CD4-positive, alpha-beta T cell treated with Interleukin-1 beta for 1 hour (primary cell): ENCODE measurements at regions not wholly inside any gene's neighbourhood (a gene's known extent, or its start where the extent isn't known, plus 50 kb on each side); places are given as distances from the start of the nearest gene placed in this dataset.

Source experiments
- DNase-seq, 2 donors: peaks; one replicate each; pipeline ENCODE4 v3.0.0-alpha.2; 2020 to 2022

DNA sequence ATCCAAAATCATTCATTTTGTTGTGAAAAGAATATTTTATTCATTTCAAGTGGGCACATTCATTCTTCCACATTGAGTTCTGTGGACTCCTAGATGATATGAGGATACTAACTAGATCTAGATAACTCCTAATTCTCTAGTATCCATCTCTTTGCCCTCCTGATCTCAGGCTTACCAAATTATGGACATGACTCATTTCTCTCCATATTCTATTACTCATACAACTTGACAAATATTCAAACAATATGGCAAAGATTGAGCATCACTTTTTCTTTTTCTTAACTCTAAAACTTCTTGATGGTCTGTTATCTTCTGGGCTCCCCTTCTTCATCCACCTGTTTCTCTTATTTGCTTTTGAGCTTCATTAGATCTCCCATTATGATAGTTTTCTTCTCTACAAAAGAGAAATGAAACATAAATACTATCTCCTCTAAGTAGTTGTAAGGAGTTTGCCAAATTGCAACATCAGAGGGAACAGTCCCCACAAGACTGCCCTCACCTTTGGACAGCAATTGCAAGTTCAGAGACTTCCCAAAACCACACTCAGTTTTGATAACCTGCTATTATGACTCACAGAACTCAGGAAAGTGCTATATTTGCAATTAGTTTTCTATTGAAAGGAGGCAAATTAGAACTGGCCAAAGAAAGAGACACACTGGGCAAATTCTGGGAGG, 422.9 kb downstream of the SPRY1 start:
- DNase-seq: no peak

DNA sequence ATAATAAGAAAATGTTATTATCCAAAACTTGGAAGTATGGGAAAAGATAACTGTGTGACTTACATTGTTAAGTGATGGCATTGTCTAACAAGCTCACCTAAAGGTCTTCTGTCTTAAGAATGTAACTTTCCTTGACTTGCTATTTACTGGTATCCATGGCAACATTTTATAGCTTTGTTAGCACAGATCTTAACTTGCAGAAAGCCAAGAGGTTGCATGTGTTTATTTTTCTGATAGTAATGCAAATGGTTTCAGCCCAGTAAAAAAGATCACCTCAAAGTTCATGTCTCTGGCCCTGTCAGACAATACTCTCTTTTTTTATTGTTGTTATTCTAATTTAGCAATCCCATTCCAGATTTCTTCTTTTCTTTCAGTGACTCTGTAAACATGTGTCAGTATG, 425.3 kb downstream of the SPRY1 start:
- DNase-seq: no peak

- DNase-seq: no peak
Observed at GRCh38 chr4:123822353-123822752, 425.8 kb downstream of the SPRY1 start.

GRCh38 chr4:123823244-123823643, 426.6 kb downstream of the SPRY1 start:
- no peak for DNase-seq

DNA sequence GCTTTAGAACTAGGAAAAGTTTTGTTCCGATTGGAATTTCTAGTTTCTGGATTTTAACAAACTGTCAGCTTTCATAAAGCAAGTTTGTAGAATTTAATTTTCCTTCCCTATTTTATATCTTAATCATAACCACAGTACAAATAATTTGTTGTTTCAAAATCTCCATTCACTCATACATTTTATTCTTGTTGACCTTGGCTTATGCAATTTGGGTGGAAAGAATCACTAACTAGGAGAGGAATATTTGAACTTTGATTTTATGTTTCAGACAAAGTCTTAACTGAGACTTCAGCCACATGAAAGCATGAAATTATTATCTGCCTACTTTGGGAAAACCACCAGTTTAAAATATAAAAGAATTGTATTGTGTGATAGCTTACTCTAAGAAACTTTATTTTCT, 427.9 kb downstream of the SPRY1 start:
- DNase-seq: no peak

GRCh38 chr4:123825596-123826291, 429.1 kb downstream of the SPRY1 start:
- DNase-seq: no peak

DNA sequence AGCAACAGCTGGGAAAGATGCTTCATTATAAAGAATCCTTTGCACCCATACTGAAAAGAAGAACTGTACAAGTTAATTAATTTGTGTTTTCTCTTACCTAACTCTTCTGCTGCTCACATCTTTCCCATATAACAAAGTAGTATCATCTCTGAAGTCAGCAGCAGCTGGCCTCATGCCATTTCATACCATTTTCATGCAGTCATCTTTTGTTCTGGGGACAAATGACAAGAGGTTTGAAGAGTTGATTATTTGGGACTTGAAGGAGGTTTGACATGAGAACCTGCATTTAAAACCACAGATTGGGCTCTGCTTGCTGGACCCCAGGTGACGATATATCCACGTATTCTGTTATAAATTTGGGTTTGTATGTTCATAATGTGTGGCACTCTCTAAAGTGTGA, 430.3 kb downstream of the SPRY1 start:
- DNase-seq: no peak

DNA sequence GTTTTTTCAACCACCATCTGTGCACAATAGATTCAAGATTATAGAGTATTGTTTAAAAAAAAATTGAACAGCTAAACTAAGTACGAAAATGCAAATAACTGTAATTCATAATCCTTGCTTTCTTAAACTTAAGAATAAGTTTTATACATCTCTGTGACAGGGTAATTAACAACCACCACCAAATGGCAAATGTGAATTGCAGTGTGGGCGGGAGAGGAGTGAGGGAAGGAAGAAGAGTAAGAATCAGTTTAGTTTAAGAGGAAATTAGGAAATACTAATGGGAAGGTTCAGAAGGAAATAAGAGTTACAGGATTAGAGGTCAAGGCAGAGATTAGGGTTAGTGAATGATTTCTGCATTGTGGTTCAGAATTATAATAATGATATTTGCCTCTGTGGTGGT, 430.9 kb downstream of the SPRY1 start:
- DNase-seq: no peak

- DNase-seq: no peak
Observed at GRCh38 chr4:123830930-123831329, 434.3 kb downstream of the SPRY1 start.

DNA sequence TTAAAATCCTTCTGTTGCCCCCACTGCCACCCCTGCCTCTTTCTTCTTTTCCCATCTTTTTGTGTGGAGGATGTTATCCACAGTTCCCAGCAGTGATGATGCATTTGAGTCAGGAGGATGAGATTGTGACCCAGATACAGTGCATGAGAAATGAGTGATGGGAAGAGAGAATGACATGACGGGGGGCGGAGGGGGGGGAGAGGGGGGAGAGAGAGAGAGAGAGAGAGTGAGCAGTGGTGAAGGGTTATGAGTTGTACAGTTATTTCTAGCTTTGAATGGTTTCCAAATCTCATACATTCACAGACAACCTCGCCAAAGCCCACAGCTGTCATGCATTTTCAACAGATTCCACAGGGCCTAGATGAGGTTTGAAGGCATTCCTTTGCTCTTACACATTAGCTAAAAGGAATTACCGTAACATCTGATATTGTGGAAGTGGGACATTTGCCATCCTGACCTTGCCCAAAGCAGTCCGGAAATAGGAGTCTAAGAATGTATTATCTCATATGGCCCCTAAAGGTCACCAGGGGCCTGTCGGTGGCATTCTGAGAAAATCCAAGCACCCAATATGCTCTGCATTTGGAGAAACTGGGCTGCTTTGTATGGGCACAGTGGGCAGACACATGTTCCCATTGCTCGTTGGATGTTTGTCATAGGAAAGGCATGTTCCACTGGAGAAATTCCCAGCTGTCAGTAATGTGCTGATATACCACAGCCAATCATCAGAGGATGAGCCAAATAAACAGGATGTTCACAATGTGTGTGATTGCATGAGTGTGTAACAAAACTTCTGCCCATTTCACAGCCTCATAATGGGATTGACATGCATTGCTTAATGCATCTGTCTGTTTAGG, 435.8 kb downstream of the SPRY1 start:
- no peak for DNase-seq

GRCh38 chr4:123833171-123833643, 436.6 kb downstream of the SPRY1 start:
- DNase-seq: no peak

DNA sequence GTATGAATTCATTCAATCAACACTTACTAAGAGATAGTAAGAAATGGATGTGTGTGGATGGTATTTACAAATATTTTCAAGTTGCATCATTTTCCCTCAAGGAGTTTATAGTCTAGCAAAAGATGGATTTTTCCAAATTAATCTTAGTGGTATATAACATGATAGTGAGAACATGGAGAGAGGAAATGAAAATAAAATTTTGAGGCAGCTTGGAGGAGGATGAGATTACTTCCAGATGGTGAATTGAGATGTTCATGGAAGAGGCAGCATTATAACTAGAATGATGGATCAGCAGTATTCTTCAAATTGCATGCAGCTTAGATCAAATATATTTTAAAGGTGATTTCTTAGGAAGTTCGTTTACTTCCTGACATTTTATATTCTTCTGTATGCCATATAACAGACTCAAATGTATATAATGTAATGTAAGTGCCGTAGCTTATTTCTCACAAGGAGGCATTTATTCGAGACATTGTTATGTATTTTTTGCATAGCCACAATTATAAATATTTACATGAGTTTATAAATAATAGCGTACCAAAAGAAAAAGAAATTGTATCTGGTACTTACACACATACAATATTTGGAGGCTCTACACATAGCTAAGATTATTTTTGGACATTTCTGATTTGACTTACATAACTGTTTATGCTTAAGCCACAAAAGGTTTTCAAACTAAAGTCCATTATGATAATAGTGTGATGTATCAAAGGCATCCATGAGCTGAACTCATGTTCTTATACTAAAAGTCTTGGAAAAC, 439.4 kb downstream of the SPRY1 start:
- DNase-seq: no peak

DNA sequence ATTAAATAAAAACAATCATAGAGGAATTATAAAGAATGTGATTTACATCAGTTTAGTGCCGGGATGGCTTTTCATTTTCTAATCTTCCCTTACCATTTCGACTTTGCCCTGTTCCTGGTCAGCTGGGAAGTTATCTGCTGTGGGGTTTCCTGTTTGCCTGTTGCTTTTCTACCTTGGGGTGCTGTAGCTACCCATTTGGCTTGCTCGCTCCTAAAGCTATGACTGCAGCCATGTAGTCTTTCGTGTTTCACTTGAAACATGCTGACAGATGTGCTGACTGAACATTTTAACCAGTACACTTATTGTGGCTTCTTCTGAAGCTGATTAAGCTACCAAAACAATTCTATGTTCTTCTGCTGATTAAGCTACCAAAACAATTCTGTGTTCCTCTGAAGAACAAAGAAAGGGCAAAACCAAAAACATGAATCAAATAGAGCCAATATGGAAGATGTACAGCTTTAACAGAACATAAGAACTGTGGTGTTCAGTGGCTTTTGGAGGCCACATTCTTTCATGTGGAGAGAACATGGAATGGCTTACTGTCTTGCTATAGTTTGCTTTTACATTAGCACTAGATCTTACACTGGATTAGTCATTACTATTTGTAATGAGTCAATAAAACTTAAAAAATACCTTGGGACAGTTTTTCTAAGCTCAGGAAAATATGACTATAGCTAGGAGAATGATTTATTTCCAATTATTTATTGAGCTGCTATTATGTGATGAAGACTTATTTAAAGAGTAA, 440.4 kb downstream of the SPRY1 start:
- no peak for DNase-seq

- DNase-seq: no peak
Observed at GRCh38 chr4:123838474-123838873, 441.9 kb downstream of the SPRY1 start.

GRCh38 chr4:123840197-123840596, 443.6 kb downstream of the SPRY1 start:
- no peak for DNase-seq

DNA sequence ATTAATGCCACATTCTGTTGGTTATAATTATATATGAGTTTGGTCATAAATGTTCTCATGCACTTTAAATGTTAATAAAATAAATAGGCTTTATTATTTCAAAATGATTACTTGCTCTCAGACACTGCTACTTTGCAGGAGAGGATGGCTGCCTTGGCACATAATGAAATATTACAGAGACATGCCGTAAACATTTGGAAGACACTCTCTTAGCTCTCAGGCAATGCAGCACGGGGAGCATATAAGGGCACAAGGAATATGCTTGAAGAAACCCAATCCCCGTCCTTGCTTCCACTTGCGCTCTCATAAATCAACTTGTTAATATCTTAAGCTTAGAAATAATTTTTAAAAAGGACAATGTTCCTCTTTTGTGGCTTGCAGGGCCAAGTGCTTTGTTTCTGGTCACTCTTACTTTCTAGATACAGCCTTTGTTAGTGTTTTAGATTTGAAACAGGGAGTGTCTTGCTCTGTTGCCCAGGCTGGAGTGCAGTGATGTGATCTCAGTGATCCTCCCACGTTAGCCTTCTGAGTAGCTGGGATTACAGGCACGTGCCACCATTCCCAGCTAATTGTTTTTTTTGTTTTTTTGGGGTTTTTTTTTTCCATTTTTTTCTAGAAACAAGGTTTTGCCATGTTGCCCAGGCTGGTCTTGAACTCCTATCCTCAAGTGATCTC, 445.0 kb downstream of the SPRY1 start:
- no peak for DNase-seq

DNA sequence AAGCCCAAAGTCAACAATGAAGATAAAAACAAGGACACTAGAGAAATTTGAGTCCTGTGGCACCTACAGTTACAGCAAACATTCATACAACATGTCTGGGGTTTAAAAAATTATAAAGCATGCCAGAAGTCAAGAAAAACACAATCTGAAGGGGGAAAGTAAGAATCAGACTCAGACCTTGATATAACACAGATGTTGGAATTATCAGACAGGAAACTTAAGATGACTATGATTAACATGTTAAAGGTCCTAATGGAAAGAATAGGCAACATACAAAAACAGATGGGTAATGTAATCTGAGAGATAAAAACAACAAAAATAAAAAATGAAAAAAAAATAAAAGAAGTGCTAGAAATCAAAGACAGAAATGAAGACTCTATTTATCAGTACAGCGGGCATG, 446.5 kb downstream of the SPRY1 start:
- no peak for DNase-seq

- DNase-seq: no peak
Observed at GRCh38 chr4:123844374-123844773, 447.8 kb downstream of the SPRY1 start.

DNA sequence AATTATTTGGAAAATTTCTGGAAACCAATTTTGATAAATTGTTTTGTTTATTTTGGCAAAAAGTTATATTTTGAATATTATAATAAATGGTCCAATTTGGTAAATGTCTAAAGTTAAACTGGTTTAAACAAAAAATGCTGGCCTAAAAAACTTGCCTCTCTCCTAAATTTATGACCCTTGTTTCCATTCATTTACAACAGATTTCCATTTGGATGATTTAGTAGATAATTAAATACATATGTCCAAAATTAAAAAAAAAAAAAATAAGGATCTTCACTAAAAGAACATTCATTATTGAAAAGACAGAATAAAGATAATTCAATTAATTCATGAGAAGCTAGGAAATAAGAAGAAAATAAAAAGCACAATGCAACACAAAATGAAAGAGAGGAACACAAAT, 449.5 kb downstream of the SPRY1 start:
- DNase-seq: no peak

GRCh38 chr4:123846561-123846960, 450.0 kb downstream of the SPRY1 start:
- no peak for DNase-seq

GRCh38 chr4:123848606-123849005, 452.0 kb downstream of the SPRY1 start:
- DNase-seq: no peak

DNA sequence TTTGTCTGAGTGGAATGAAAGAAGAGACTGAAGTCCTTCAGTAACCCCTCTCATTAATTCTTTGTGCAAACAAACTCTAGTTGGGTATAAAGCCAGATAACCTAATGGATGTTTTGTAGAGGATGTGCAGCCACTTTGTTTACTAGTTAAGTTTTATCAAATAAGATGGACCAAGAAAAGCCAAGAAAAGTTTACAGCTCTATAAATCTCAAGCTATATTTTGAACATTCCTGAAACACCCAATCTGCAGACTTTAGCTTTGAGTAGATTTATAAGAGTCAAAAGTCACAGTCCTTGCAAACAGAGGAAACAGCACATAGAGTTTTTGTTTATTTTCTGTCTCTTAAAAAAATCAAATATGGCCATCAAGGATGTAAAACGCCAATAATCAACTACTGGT, 452.9 kb downstream of the SPRY1 start:
- DNase-seq: no peak
